Adipocyte (in vitro differentiated cells): ENCODE measurements at regions not wholly inside any gene's neighbourhood (a gene's known extent, or its start where the extent isn't known, plus 50 kb on each side); places are given as distances from the start of the nearest gene placed in this dataset.

Experiments
- DNase-seq: peaks from one replicate; pipeline ENCODE4 v3.0.0-alpha.2; 2015; ENCODE audit warnings: low read depth
- H3K27me3 ChIP-seq: replicated peaks from 2 replicates; pipeline ENCODE4 v1.7.0; 2013; ENCODE audit warnings: mild to moderate bottlenecking, low read length, moderate library complexity; ENCODE audit not compliant: control insufficient read depth, insufficient read depth
- H3K36me3 ChIP-seq: 2 replicates; pipeline ENCODE4 v1.7.0; 2013; ENCODE audit warnings: low read length, mild to moderate bottlenecking, moderate library complexity; ENCODE audit not compliant: control insufficient read depth, insufficient read depth, severe bottlenecking
- H3K4me1 ChIP-seq: 2 replicates; pipeline ENCODE4 v1.7.0; 2013; ENCODE audit warnings: mild to moderate bottlenecking, low read length, moderate library complexity; ENCODE audit not compliant: control insufficient read depth, insufficient read depth
- H3K4me3 ChIP-seq: 2 replicates; pipeline ENCODE4 v1.7.0; 2013; ENCODE audit warnings: mild to moderate bottlenecking, low read length, moderate library complexity
- H3K9ac ChIP-seq: 2 replicates; pipeline ENCODE4 v1.7.0; 2013; ENCODE audit warnings: mild to moderate bottlenecking, low read length, moderate library complexity
- H3K9me3 ChIP-seq: 2 replicates; pipeline ENCODE4 v1.7.0; 2013; ENCODE audit warnings: mild to moderate bottlenecking, low read length, moderate library complexity; ENCODE audit not compliant: control insufficient read depth

DNA sequence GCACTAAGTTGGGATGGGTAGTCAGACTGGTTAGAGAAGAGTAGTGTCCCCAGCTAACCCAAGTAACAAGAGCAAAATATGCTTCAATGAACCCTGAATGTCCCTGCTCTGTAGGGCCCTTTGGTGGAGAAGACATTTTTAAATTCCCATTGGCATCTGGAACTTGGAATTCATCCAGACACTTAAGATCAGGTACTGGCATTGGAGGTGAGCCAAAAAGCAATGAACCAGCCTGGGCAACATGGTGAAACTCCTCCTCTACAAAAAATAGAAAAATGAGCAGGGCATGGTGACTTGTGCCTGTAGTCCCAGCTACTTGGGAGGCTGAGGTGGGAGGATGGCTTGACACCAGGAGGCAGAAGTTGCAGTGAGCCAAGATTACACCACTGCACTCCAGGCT, 58.9 kb upstream of the ZNF618 start:
- H3K9ac ChIP-seq, result no peak overlapping the region
- peaks cover 13% of the 10 kb centered on the region for H3K9me3 ChIP-seq
- DNase-seq, result no peak
- no peak overlapping the region for H3K4me3 ChIP-seq
- no peaks in the 10 kb centered on the region for H3K27me3 ChIP-seq
- no peaks in the 10 kb centered on the region for H3K4me1 ChIP-seq
- H3K36me3 ChIP-seq, result no peaks in the 10 kb centered on the region

DNA sequence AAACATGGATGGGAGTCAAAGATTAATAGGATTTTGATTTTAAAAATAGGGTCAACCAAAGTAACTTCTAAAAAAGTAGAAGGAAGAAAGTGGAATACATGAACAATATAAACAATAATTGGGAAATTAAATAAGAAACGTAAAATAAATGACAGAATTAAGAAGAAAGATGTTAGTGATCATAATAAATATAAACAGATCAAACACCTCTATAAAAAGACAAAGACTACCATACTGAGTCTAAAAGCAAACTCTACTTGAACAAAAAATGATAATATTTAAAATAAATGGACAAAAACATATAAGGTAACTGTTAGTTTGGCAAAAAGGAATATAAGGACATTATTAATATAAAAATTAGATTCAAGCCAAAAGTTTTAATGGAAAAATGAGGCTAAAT, 57.7 kb upstream of the ZNF618 start:
- DNase-seq, result no peak
- H3K9ac ChIP-seq, result no peak overlapping the region
- H3K4me1 ChIP-seq, result no peaks in the 10 kb centered on the region
- H3K36me3 ChIP-seq, result no peaks in the 10 kb centered on the region
- no peak overlapping the region for H3K4me3 ChIP-seq
- H3K9me3 ChIP-seq, result peaks cover 11% of the 10 kb centered on the region
- no peaks in the 10 kb centered on the region for H3K27me3 ChIP-seq

DNA sequence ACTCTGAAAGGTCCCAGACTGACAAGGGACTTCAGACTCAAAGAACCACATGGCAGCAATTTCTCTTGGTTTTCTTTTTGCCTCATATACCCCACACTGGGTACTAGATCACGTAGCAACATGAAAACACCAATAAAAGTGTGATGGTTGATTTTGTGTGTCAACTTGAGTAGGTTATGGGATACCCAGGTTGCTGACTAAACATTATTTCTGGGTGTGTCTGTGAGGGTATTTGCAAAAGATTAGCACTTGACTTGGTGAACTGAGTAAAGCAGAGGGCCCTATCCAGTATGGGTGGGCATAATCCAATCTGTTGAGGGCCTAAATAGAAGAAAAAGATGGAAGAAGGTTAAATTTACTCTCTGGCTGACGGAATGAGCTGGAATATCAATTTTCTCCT, 53.8 kb upstream of the ZNF618 start:
- Histone ChIP-seq H3K9ac (no peak overlapping the region), H3K27me3 (no peaks in the 10 kb centered on the region), H3K9me3 (peaks cover 16% of the 10 kb centered on the region), H3K36me3 (no peaks in the 10 kb centered on the region), H3K4me3 (no peak overlapping the region), H3K4me1 (no peaks in the 10 kb centered on the region)
- DNase-seq, result no peak

DNA sequence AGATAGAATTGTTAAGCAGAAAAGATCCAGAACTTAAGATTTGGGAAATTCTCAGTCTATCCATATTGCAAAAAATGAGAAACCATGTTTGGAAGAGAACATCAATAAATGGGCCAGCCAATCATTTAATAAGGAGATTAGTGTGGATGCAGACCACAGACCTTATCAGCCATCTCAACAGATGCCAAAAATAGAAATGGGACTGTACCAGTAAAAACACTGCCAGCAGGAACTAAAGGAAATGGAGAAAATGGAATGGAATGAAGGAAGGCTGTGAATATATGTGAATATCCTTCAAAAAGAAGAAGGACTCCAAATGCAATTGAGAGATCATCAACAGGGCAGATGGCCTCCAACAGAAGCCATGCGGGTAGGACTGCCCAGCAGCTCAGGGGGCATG, 52.7 kb upstream of the ZNF618 start:
- DNase-seq, result no peak

More for the DNA sequence above, 52.7 kb upstream of the ZNF618 start:
- H3K4me3 ChIP-seq, result no peak overlapping the region
- no peak overlapping the region for H3K9ac ChIP-seq
- no peaks in the 10 kb centered on the region for H3K27me3 ChIP-seq
- peaks cover 12% of the 10 kb centered on the region for H3K9me3 ChIP-seq
- H3K36me3 ChIP-seq, result no peaks in the 10 kb centered on the region
- no peaks in the 10 kb centered on the region for H3K4me1 ChIP-seq
